OCI-LY1 (cell line): ENCODE measurements at regions not wholly inside any gene's neighbourhood (a gene's known extent, or its start where the extent isn't known, plus 50 kb on each side); places are given as distances from the start of the nearest gene placed in this dataset.

Experiments
- CTCF ChIP-seq: fragments of 200-600 bp; sonication (generic), shearing (Covaris generic); IDR thresholded peaks from 2 replicates; pipeline ENCODE4 v1.5.1; 2017; ENCODE audit warnings: mild to moderate bottlenecking, antibody characterized with exemption, low read length, moderate library complexity, mixed read lengths
- EZH2 ChIP-seq: fragments of 200-600 bp; sonication (generic), shearing (Covaris generic); IDR thresholded peaks from 2 replicates; pipeline ENCODE4 v1.8.0; 2017; ENCODE audit warnings: borderline replicate concordance, mixed run types, mild to moderate bottlenecking, antibody characterized with exemption, low read length, moderate library complexity, mixed read lengths

- TF ChIP-seq EZH2 (no peak), CTCF (no peak)
Observed at GRCh38 chr2:144011098-144011497, 508.8 kb downstream of the ZEB2 start.
